SHP77 treated with DMSO at 0.1 percent for 48 hours (cell line): ENCODE measurements at regions not wholly inside any gene's neighbourhood (a gene's known extent, or its start where the extent isn't known, plus 50 kb on each side); places are given as distances from the start of the nearest gene placed in this dataset.
"Not testable (repeated sequence)": the region's sequence is repeated elsewhere in the genome, so short reads cannot be mapped to it uniquely, and the experiment has no call there.

Experiments
- DNase-seq: peaks from one replicate; lab custom pipeline; 2025; lab: John Stamatoyannopoulos, UW

DNA sequence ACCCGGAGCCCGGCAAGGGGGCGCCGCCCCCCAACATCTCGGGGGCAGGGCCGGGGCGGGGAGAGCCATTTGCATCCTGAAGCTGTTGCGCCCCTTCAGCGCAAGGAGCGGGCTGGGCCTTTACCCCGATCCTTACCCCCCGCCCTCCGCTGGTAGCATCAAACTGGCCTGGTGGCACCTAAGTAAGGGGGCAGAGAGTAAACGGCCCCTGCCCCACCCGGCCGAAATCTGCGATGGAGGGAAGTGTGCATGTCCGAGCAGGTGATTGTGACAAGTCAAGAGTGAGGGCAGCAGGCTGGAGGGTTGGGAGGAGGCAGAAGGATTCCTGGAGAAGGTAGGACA lies 101.2 kb downstream of the ESM1 start:
- no peak for DNase-seq

DNA sequence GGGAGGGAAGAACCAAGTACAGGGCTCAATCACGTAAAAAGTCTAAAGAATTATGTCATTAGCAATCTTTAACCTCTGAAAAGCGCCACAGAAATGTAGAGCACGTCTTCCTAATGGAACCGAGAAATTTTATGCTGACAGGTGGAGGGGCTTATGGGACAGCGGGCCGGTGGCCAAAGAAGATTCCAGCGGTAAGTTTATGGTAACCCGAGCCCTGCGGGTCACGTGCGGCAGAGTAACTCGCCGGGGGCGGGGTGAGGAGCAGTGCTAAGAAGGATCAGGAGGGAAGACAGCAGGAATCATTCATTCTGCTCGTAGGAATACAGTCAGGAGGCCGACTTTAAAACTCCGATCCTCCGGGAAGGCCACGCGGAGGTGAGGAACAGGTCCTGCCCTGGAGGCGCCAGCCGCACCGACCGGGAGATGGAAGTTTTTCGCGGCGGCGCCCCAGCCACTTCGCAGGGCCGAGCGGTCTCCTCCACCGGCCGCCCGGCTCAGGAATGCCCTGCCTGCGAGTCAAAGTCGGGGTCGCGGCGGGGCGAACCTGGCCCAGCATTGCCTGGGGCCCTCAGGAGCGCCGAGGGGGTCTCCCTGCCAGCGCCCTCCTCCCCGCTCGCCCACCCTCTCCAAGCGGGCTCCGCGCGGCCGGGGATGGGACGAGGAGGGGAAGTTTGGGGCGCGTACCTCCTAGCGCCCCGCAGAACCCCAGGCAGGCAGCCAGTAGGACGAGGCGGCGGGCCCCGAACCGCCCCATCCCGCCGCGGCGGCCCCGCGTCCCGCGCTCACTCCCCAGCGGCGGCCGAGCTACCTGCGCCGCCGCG lies 101.8 kb downstream of the ESM1 start:
- no peak for DNase-seq

DNA sequence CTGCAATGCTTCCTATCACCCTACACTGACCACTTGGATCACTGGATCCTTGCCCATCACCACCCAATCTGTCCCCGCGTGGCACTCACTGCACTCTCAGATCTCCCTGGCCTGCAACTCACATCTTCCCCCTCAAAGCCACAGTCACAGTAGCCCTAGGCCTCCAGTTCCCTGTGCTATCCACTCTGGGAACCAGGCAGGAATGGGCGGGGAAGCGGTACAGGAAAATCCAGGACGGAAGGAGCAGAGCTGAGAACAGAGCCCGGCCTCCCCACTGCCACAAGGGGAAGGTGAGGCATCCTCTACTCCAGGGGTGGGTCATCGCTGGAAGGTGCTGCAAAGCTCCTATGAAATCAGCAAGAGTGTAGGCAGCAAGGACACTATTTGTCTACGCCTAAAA lies 102.6 kb downstream of the ESM1 start:
- DNase-seq, result no peak

DNA sequence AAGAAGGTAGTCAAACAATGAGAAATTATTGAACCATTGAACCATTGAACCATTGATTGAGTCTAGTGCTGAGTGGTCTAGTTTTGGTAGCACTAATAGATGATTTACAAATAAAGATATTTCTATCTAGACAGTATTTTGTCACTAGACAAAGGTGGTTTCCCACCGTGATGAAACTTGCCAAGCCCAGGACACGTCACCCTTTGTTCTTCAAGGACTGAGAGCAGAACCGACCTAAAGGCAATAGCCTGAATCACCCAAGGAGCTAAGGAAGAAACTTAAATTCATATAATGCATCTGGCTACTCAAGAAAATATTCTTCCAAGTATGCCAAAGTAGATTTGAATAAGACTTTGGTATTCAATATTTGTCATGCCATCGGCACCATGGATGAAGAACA lies 103.3 kb downstream of the ESM1 start:
- DNase-seq, result no peak

DNA sequence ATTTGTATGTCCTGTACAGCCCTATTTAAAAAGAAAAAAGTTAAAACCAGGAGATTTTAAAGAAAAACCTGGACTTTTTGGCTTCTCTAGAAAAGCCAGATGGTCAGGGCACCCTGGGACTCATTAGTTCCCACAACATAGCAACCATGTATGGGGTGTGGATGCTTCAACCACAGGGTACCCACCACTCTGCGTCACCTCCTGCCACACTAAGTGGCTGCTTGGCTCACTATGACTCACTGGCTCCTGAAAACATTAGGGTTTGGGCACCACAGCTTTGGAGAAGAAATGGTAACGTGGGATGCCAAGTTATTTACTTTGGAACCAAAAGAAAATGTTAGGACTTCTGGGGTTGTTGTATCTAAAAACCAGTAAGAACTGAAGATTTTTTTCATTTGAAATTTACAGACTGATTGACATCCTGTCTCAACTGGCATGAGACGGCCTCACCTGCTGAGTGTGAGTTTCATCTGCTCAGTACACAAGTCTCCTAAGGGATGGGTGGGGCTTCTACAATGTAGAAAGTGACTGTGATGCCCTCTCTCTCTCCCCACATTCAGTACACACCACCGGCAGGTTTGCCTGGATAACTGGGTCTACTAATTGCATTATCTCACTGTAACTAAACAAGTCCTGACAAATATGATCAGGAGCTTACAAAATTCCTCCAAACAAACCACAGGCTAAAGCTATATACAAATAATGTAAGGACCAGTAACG lies 103.9 kb downstream of the ESM1 start:
- DNase-seq, result no peak

DNA sequence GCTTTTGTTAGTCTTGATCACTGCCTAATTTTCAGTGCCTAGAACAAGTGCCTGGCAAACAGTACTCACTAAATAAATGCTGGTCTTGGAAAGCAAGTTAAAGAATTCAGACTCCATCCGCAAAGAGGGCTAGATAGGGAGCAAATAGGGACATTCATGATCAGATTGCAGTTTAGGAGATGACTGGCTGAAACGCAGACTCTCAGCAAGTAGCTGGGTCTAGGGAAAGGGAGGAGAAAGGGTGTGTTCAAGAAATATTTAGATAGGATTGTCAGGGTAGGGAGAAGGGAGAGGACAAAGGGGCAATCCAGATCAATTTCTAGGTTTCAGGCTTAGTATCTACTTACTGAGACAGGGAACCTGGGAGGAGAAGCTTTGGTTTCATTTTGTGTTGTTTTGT lies 108.4 kb downstream of the ESM1 start:
- no peak for DNase-seq

DNA sequence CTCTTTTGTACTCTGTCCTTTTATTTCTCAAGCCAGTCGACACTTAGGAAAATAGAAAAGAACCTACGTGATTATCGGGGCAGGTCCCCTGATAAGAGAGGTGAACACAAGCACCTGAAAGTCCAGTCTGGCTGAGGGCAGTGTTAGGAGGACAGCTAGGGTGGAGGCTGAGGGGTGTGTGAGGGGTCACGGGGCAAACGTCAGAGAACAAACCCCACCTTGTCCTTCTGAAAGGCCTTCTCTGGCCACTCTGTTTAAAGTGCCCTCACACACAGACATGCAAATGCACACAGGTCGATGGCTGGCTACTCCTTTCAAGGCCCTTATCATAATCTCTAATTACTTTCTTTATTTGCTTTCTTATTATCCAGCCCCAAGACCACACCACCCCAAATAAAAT lies 108.8 kb downstream of the ESM1 start:
- no peak for DNase-seq

DNA sequence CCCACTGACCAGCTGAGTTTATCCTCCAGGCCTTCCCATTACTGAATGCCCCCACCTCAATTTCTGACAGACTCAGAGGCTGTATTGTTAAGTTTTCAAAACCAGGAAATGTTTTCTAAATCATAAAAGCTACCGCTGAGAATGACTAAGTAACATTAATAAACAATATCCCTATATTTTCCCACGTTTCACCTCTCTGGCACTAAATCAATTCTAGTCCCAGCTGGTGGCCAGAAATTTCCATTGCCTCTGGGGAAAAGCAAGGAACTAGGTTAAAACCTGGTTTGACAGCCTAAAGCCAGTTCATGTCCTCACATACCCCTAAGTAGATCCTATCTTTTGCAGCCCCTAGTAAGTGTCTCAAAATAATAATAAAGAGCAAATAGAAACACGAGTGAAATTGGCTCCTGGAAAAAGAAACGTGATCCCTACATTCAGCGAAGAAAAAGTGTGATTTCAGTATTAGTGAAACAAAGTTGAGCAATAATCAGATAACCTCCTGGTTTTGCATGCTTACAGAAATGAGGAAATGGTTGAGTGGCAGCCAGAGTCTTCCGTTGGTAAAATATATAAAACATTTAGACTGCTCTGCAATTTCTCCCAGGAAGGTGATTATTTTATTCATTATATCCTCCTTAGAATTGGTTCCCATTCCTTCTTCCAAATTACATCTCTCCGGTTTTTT lies 110.9 kb downstream of the ESM1 start:
- DNase-seq, result no peak

DNA sequence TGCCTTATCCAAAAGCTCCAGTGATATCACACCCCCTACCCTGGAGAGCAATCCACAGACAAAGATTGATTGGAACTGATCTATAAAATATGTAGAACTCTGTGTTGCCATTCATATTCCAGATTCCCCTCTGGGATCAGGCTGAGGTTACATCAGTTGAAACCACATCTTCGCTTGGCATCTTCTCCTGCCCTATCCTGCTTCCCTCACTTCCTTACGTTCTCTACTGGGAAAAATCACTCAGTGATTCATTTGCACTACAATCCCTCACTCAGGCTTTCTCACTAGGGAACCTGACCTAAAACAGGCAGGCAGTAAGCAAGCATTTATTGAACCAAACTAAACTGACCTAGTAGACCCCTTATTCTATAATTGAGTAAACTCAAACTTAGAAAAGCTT lies 111.7 kb downstream of the ESM1 start:
- no peak for DNase-seq

DNA sequence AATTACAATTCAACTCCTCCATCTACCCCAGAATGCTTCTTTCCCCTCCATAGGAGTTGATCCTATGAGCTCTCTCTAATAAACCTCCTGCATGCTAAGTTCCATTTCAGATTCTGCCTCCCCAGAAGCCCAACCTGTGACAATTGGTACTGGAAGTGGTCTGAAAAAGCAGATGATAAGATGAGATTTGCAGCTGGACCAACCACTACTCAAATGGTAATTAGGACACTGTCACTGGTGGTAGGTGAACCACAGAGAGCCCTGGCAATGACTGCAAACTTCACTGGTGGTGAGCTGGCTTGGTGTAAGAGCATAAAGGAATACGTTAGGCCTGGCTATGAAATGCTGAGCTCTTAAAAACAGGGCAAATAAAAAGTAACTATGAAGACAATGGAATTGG lies 112.6 kb downstream of the ESM1 start:
- no peak for DNase-seq

DNA sequence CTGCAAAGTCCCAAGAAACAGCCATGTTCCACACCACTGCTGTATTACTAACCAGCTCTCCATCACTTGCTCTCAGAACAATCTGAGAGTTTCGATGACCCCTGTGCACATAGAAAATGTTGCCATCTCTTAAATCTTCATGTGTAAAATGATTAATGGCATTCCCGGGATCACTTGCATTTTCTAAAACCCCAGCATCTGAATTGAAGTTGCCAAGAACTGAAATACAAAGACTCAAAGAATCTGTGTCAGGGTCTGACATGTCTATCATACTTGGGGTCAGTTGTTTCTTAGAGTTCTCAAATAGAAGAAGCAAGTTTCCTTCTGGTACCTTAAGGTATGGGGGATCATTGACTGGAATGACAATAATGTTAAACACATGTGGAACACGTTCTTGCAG lies 115.1 kb downstream of the ESM1 start:
- DNase-seq, result no peak

DNA sequence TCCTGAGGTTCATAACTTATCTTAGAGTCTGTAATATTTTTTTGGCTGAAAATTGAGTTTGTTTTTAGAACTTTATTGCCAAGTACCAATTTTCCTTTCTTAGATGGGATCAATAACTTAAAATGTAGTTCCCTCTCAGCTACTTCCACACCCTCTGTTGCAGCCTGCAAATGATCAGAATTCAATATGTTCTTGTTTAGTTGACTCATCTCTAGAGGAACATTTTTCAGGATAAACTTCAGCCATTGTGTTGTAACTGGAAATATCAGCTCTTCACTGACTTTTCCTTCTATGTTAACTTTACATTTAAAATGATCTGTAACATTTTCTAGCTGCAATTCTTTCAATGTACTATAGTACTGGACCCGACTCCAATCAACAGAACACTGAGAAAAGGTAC lies 115.7 kb downstream of the ESM1 start:
- no peak for DNase-seq

DNA sequence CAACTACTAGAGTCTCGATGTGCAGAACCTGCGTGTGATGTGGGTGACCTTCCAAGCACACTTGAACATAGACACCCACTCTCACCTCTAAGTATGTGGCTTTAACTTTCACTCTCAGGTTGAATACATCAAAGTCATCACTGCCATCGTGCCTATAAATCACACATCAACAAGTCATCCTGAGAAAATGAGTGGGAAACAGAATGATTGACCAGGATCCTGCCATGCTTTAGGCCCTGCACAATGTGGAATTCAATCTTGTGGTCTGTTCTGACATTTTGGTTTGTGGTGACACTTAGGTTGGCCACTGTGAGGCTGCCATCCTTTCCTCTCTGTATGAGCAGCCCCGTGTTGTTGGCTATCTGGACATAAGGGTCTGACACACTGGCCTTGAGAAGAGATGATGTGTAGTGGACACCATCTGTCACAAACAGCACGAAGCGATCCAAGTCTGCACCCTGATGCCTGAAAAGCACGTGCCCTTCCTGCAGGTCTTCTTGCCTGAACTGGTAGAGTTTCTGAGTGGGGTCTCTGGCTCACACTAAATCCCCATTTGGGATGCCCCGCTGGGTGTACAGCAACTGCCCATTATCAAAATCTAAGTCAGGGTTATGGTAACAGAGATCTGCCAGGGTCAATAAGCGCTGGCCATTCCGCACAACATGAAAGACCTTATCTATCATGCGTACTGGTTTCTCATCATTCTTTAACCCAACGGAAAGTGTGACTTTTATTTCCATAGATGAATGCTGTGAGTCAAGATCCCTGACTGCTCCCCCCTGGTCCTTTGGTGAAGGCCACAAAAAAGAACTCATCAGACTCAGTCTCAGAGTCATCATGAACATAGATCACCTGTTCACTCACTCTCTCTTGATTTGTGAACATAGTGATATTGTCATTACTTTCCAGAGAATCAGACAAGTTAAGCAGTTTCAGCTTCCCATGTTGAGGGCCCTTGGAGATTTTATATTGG lies 116.6 kb downstream of the ESM1 start:
- DNase-seq, result no peak

DNA sequence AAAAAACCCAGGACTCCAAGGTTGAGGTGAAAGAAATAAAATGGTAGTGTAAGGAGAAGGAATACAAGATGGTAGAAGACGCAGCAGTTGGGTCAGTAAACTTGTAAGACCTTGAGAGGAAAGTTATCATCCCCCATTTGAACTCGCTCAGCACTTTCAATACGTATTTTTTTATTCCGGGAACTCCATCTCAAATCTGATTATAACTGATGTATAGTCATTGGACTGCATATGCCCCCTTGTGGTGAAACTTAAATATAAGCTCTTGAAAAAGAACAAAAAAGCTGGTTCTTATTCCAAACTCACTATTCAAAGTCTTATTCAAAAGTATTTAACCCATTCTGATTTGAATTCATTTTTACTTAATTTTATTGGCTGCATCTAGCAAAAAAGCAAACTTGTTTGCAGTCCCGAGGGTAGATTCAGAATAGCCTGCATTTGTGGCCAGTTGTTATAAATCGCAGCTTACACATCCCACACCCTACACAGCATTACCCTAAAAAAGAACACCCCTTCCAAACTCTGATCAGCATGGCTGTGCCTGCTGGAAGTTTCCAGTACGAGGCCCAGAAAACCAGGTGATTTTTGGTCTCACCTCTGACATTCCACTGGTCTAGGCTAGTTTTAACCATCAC lies 118.0 kb downstream of the ESM1 start:
- peak; percentile 15 for DNase-seq

DNA sequence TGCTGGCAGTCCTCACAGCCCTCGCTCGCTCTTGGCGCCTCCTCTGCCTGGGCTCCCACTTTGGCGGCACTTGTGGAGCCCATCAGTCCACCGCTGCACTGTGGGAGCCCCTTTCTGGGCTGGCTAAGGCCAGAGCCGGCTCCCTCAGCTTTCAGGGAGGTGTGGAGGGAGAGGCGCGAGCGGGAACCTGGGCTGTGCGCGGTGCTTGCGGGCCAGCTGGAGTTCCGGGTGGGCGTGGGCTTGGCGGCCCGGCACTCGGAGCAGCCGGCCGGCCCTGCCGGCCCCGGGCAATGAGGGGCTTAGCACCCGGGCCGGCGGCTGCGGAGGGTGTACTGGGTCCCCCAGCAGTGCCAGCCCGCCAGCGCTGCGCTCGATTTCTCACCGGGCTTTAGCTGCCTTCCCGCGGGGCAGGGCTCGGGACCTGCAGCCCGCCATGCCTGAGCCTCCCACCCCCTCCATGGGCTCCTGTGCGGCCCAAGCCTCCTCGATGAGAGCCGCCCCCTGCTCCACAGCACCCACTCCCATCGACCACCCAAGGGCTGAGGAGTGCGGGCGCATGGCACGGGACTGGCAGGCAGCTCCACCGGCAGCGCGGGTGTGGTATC lies 120.4 kb downstream of the ESM1 start:
- not testable (repeated sequence) for DNase-seq

DNA sequence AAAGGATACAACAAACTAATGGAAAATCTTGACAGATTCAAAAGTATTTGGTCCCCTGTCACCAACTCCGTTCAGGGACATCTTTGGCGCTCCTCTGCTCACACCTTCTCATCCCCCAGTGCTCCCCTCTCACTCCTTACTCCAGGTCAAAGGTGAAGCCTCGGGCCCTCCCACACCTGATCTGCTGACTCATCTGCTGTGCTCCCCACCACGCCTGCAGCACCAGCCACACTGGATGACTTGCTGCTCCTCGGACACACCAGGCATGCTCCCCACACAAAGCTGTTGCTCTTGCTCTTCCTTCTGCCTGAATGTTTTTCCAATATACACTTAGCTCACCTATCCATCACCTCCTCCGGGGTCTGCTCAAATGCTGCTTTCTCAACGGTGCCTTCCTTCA lies 123.4 kb downstream of the ESM1 start:
- DNase-seq, result no peak

DNA sequence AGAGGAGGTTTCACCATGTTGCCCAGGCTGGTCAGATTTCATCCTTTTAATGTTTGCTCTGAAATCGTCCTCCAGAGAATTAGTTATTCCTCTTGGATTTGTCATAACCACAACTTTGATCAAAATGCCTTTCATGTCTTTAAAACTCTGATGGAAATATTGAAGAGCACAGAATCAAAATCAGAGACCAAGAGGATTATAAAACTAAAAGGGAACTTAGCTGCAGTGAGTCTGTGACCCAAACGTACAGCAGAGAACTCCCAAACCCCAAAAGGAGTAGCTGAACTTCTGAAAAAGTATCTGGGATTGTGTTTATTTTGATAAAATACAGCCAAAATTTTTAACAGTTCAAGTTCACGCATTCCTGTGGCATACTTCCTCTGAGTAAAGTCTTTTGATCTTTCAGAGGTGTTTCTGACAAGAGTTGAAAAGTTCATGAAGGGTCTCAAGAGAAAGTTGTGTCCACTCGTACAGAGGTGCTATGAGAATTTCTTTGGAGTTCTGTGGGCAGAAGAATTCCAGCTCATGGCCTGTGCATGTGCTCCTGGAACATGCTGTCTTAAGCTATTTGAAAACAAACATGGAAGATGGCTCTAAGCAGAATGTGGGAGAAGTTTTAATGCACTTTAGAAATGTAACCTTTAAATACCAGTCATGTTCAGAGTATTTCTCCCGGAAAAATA lies 124.0 kb downstream of the ESM1 start:
- no peak for DNase-seq

DNA sequence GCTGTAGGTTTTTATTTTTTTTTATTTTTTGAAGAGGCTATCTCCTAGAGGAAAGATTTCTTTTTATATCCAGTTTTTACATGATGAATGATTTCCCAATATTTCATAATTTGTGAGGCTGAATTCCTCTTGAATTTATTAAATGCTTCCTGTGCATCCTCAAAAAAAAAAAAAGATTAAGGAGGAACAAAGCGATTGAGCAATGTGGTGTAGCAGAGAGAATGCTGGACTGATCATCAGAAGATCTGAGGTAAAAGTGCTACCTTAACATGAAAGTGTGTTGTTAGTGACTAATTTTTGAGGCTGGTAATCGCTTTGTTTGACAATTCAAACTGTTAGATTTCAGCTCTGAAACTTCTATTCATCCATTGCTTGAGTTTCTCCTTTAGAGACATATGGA lies 125.1 kb downstream of the ESM1 start:
- DNase-seq, result no peak

DNA sequence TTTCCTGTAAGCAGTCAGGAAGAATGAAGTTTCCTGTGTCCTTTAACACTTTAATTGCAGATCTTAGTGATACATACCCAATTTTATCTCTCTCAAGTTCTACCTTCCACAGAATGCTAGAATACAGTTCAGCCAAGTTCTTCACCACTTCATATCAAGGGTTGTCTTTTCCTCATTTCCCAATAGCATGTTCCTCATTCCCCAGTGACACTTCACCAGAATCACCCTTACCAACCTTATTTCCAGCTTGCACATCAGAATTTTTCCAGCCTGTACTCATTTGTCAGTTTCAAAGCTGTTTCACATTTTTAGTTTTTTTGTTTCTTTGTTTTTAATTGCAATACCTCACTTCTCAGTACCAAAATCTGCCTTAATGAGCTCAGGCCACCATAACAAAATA lies 126.1 kb downstream of the ESM1 start:
- no peak for DNase-seq

DNA sequence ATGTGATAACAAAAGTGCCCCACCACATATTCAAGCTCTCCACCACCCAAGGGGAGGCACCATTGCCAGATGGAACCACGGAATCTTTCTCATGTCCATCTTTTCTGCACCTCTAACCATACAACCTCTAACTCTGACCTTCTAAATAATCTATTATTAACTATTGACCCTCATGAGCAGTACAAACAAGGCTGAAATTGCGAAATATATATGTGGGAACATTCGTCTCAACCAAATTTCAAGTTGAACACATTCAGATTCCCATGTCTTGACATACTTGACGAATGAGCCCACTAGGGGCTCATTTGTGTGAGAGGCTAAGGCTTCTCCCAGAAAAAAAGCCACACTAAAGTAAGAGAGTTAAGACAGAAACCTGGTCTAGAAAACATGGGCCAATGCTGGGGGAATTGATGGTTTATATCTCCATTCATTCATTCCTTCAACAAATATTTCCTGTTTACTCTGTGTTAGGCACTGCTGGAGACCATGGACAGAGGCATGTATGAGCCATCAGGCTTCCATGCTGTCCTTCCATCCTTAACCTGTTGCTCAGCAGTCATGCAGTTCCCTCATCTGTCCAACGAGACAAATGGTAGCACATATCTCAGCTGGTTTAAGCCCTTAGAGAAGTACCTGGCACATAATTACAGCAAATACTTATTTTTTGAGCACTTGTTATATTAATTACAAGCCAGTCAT lies 130.4 kb downstream of the ESM1 start:
- no peak for DNase-seq
